ENCODE measurements at regions not wholly inside any gene's neighbourhood (a gene's known extent, or its start where the extent isn't known, plus 50 kb on each side); places are given as distances from the start of the nearest gene placed in this dataset.
A peak's percentile ranks its signal among the peaks of the same experiment; 100 is the strongest.

DNA sequence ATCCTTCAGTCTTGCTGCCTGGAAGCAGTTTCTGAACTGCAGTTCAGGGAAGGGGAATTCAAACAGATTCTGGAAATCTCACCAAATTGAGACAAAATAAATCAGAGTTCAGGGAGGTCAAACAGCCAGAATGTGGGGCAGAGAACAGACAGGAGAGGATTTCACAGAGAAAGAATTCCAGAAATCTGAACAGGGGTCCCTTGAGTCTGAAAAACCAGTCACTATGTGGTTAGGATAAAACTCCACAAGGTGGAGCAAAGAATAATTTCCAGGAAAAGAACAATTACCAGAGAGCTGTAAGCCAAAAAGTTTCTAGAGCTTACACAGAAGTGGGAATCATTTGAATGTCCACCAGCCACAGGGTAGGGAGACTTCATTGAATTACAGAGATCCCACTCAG lies 84.7 kb downstream of the URB2 start:
- TF ChIP-seq, protein P1, sequence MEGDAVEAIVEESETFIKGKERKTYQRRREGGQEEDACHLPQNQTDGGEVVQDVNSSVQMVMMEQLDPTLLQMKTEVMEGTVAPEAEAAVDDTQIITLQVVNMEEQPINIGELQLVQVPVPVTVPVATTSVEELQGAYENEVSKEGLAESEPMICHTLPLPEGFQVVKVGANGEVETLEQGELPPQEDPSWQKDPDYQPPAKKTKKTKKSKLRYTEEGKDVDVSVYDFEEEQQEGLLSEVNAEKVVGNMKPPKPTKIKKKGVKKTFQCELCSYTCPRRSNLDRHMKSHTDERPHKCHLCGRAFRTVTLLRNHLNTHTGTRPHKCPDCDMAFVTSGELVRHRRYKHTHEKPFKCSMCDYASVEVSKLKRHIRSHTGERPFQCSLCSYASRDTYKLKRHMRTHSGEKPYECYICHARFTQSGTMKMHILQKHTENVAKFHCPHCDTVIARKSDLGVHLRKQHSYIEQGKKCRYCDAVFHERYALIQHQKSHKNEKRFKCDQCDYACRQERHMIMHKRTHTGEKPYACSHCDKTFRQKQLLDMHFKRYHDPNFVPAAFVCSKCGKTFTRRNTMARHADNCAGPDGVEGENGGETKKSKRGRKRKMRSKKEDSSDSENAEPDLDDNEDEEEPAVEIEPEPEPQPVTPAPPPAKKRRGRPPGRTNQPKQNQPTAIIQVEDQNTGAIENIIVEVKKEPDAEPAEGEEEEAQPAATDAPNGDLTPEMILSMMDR (IDR thresholded peaks at IDR 0.05; ENCODE audit: low read depth, low read length), result no peak
- no peak overlapping the region for H3K4me3 ChIP-seq (ENCODE audit: low read depth, low read length)

DNA sequence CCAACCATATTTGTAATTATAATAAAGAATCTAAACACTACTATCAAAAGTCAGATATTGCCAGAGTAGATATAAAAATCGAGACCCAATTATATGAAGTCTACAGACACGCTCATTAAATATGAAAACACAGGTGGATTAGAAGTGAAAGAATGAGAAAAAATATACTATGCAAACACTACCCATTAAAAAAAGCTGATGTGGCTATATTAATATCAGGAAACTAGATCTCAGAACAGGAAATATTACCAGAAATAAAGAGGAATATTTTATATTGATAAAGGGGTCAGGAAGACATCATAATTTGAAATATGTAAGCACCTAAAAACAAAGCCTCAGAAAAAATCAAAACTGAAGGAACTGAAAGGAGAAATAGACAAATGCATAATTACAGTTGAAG lies 88.3 kb downstream of the URB2 start:
- TF ChIP-seq, protein P1 (IDR thresholded peaks at IDR 0.05; ENCODE audit: low read depth, low read length), result no peak
- H3K4me3 ChIP-seq (ENCODE audit: low read depth, low read length), result no peak overlapping the region

GRCh38 chr1:229714964-229715603 lies 89.0 kb downstream of the URB2 start:
- TF ChIP-seq, protein P1 (IDR thresholded peaks at IDR 0.05; ENCODE audit: low read depth, low read length), result peak; percentile 36

GRCh38 chr1:229716069-229716468 lies 90.0 kb downstream of the URB2 start:
- H3K4me3 ChIP-seq (ENCODE audit: low read depth, low read length), result no peak overlapping the region
- TF ChIP-seq, protein P1 (IDR thresholded peaks at IDR 0.05; ENCODE audit: low read depth, low read length), result no peak

More at GRCh38 chr1:229714964-229715603, 89.0 kb downstream of the URB2 start:
- no peak overlapping the region for H3K4me3 ChIP-seq (ENCODE audit: low read depth, low read length)

DNA sequence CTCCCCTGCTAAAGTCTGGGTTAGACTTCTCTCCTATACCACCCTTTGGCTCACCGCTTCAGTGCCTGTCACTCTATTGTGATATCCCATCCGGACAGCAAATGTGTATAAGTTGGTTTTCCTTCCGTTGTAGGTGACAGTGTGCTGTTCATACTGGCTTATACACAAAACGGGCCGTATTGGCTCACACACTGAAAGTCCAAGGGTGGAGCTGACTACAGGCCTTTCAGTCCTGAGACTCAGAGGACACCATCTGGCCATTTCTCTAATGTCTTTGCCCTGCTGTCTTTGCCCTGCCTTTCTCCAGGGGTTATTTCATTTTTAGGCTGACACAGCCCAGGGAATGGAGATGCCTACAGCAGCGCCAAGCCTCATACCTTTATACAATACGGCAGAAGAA lies 90.7 kb downstream of the URB2 start:
- TF ChIP-seq, protein P1 (IDR thresholded peaks at IDR 0.05; ENCODE audit: low read depth, low read length), result no peak
- no peak overlapping the region for H3K4me3 ChIP-seq (ENCODE audit: low read depth, low read length)

- peak overlapping the region; percentile 28 for H3K4me3 ChIP-seq (ENCODE audit: low read depth, low read length)
- TF ChIP-seq, protein P1 (IDR thresholded peaks at IDR 0.05; ENCODE audit: low read depth, low read length), result no peak
Measured at GRCh38 chr1:229717786-229718576, 91.9 kb downstream of the URB2 start.

GRCh38 chr1:229726061-229726460 lies 100.0 kb downstream of the URB2 start:
- TF ChIP-seq, protein P1 (IDR thresholded peaks at IDR 0.05; ENCODE audit: low read depth, low read length), result no peak
- H3K4me3 ChIP-seq (ENCODE audit: low read depth, low read length), result no peak overlapping the region

Measured in WI38 (cell line).